Caco-2 (cell line): ENCODE measurements at regions not wholly inside any gene's neighbourhood (a gene's known extent, or its start where the extent isn't known, plus 50 kb on each side); places are given as distances from the start of the nearest gene placed in this dataset.

Experiments used
- BruUV-seq: library from RNA; stranded (reverse); fragments of 400-500 nt; replicated peaks from 2 replicates; lab custom pipeline; 2021; lab: Mats Ljungman, UMichigan
- CTCF ChIA-PET: fragments of 300-600 bp; sonication (Branson Sonifier 250); formaldehyde crosslinking; loops from one replicate; lab custom pipeline; 2022; ENCODE audit warnings: antibody characterized with exemption; lab: Charles Lee
- POLR2A ChIA-PET: fragments of 300-600 bp; sonication (Branson Sonifier 250); formaldehyde crosslinking; loops from one replicate; lab custom pipeline; 2022; ENCODE audit warnings: antibody characterized with exemption; lab: Charles Lee
- DNase-seq, 2 experiments: peaks; one replicate each; pipeline versions ENCODE4 v3.0.0 to v3.0.0-alpha.2; 2020 to 2022
- H3K27me3 ChIP-seq: replicated peaks from 2 replicates; pipeline ENCODE4 v1.6.0; 2011; ENCODE audit warnings: low read length; ENCODE audit not compliant: control insufficient read depth, insufficient read depth
- H3K36me3 ChIP-seq: 2 replicates; pipeline ENCODE4 v1.5.1; 2011; ENCODE audit warnings: low read length; ENCODE audit not compliant: control insufficient read depth, insufficient read depth
- H3K4me1 ChIP-seq: fragments of 250-450 bp; sonication (Bioruptor Pico); 2 replicates; pipeline ENCODE4 v1.5.1; 2020; ENCODE audit warnings: mild to moderate bottlenecking
- H3K4me3 ChIP-seq: 2 replicates; pipeline ENCODE4 v1.5.1; 2011; ENCODE audit warnings: low read depth, mild to moderate bottlenecking, control low read depth, low read length
- H3K9me3 ChIP-seq: fragments of 250-450 bp; sonication (Bioruptor Pico); 2 replicates; pipeline ENCODE4 v1.5.1; 2020; ENCODE audit warnings: mild to moderate bottlenecking, moderate library complexity
- H3K27ac Mint-ChIP-seq: one replicate; pipeline ENCODE4 v1.8.0; 2022; ENCODE audit warnings: mixed read lengths; ENCODE audit not compliant: unreplicated experiment
- H3K27me3 Mint-ChIP-seq: one replicate; pipeline ENCODE4 v1.8.0; 2022; ENCODE audit warnings: mixed read lengths; ENCODE audit not compliant: insufficient read depth, unreplicated experiment
- H3K36me3 Mint-ChIP-seq: one replicate; pipeline ENCODE4 v1.8.0; 2022; ENCODE audit warnings: mild to moderate bottlenecking, mixed read lengths; ENCODE audit not compliant: insufficient read depth, unreplicated experiment
- H3K4me1 Mint-ChIP-seq: one replicate; pipeline ENCODE4 v1.8.0; 2022; ENCODE audit warnings: low read depth, mixed read lengths; ENCODE audit not compliant: unreplicated experiment
- H3K4me3 Mint-ChIP-seq: one replicate; pipeline ENCODE4 v1.8.0; 2022; ENCODE audit warnings: mild to moderate bottlenecking, moderate library complexity, mixed read lengths; ENCODE audit not compliant: unreplicated experiment
- H3K9me3 Mint-ChIP-seq: one replicate; pipeline ENCODE4 v1.8.0; 2022; ENCODE audit warnings: mixed read lengths; ENCODE audit not compliant: unreplicated experiment
- CTCF ChIP-seq, 2 experiments: fragments of 200-600 bp in 1 of 2; IDR thresholded peaks; 1 replicate in 1 of 2; 2 replicates in 1 of 2; pipeline versions ENCODE4 v1.5.1 to v1.8.0; 2011 to 2022; ENCODE audit warnings: antibody characterized with exemption in 1 of 2, control low read depth in 1 of 2, inconsistent platforms in 1 of 2, low read depth in 1 of 2, low read length in 1 of 2, mild to moderate bottlenecking in 1 of 2, moderate library complexity in 1 of 2; ENCODE audit not compliant: insufficient read depth in 1 of 2, severe bottlenecking in 1 of 2, unreplicated experiment in 1 of 2
- intact Hi-C: fragments of 100-400 bp; cut with micrococcal nuclease; formaldehyde crosslinking; loops from one replicate; pipeline ENCODE4 v1.10.0; 2022; ENCODE audit not compliant: unreplicated experiment

- ChIA-PET POLR2A (no interaction called here), CTCF (no interaction called here)
- no peak for TF ChIP-seq CTCF (IDR thresholded peaks at IDR 0.05; ENCODE audit: insufficient read depth in 1 of 2, low read depth in 1 of 2, low read length in 1 of 2, severe bottlenecking in 1 of 2, unreplicated experiment in 1 of 2)
- no TSS peak for BruUV-seq
- Histone ChIP-seq H3K4me3 (no peak overlapping the region), H3K4me1 (no peaks in the 10 kb centered on the region), H3K27me3 (no peaks in the 10 kb centered on the region), H3K36me3 (no peaks in the 10 kb centered on the region), H3K9me3 (no peaks in the 10 kb centered on the region)
- no peaks in the 10 kb centered on the region for H3K36me3 Mint-ChIP-seq
- no peaks in the 10 kb centered on the region for H3K4me1 Mint-ChIP-seq
- intact Hi-C loops, result no loop called here
- H3K9me3 Mint-ChIP-seq, result no peaks in the 10 kb centered on the region
- DNase-seq, result no peak
- H3K27me3 Mint-ChIP-seq, result no peaks in the 10 kb centered on the region
- no peak overlapping the region for H3K27ac Mint-ChIP-seq
- no peak overlapping the region for H3K4me3 Mint-ChIP-seq
Observed at GRCh38 chr3:29070959-29071634, 209.8 kb upstream of the RBMS3 start.

GRCh38 chr3:29072611-29073010 is 208.3 kb upstream of the RBMS3 start:
- Mint-ChIP-seq H3K27me3 (no peaks in the 10 kb centered on the region), H3K4me1 (no peaks in the 10 kb centered on the region), H3K9me3 (no peaks in the 10 kb centered on the region), H3K27ac (no peak overlapping the region), H3K4me3 (no peak overlapping the region), H3K36me3 (no peaks in the 10 kb centered on the region)
- DNase-seq, result no peak
- H3K9me3 ChIP-seq, result no peaks in the 10 kb centered on the region
- ChIA-PET CTCF (no interaction called here), POLR2A (no interaction called here)
- intact Hi-C loops, result no loop called here
- no peaks in the 10 kb centered on the region for H3K4me1 ChIP-seq
- H3K27me3 ChIP-seq, result no peaks in the 10 kb centered on the region
- no peak overlapping the region for H3K4me3 ChIP-seq
- H3K36me3 ChIP-seq, result no peaks in the 10 kb centered on the region
- TF ChIP-seq CTCF (IDR thresholded peaks at IDR 0.05; ENCODE audit: insufficient read depth in 1 of 2, low read depth in 1 of 2, low read length in 1 of 2, severe bottlenecking in 1 of 2, unreplicated experiment in 1 of 2), result no peak
- BruUV-seq, result no TSS peak

- H3K27me3 ChIP-seq, result no peaks in the 10 kb centered on the region
Observed at GRCh38 chr3:29077356-29077755, 203.5 kb upstream of the RBMS3 start.

More at GRCh38 chr3:29077356-29077755, 203.5 kb upstream of the RBMS3 start:
- H3K9me3 ChIP-seq, result no peaks in the 10 kb centered on the region
- intact Hi-C loops, result no loop called here
- H3K27me3 Mint-ChIP-seq, result no peaks in the 10 kb centered on the region
- H3K36me3 ChIP-seq, result no peaks in the 10 kb centered on the region
- no peaks in the 10 kb centered on the region for H3K9me3 Mint-ChIP-seq
- TF ChIP-seq CTCF (IDR thresholded peaks at IDR 0.05; ENCODE audit: insufficient read depth in 1 of 2, low read depth in 1 of 2, low read length in 1 of 2, severe bottlenecking in 1 of 2, unreplicated experiment in 1 of 2), result no peak
- H3K4me1 Mint-ChIP-seq, result no peaks in the 10 kb centered on the region
- no TSS peak for BruUV-seq
- no peak for DNase-seq
- H3K4me1 ChIP-seq, result no peaks in the 10 kb centered on the region
- ChIA-PET CTCF (no interaction called here), POLR2A (no interaction called here)
- no peak overlapping the region for H3K4me3 Mint-ChIP-seq
- H3K36me3 Mint-ChIP-seq, result no peaks in the 10 kb centered on the region
- no peak overlapping the region for H3K27ac Mint-ChIP-seq
- H3K4me3 ChIP-seq, result no peak overlapping the region
